ENCODE measurements at regions not wholly inside any gene's neighbourhood (a gene's known extent, or its start where the extent isn't known, plus 50 kb on each side); places are given as distances from the start of the nearest gene placed in this dataset.

DNA sequence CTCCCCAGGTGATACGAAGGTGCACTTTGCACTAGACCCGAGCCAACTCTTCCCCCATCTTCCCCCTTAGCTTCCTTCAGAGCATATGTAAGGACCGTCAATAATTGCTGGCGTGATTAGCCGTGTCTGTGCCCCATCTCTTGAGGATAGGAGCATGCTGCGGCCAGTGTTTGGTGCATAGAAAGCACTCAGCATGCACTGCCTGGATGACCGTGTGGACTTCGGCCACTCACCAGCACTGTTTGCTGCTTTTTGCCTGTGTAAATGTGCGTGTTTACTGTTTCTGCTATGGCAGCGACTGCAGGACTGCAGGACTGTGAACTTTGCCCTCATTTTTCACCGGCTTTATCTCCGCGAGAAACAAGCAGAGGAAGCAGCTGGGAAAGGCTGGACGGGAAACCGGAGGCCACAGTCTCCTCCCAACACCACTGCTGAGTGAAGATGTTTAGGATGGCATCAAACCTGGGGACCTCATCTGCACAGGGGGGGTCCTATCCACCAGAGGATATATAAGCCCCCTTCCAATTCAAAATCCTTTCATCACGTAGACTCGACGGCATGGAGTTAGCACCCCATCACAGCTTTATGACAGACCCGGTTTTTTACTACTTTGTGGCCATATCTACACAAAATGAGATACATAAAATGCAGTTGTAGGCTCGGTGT lies 150.6 kb upstream of the AFDN start:
- H3K4me3 ChIP-seq (ENCODE audit: low read depth, low read length), result no peak overlapping the region
- peak; percentile 6 for DNase-seq (ENCODE audit: low read depth)
- TF ChIP-seq, protein P1, sequence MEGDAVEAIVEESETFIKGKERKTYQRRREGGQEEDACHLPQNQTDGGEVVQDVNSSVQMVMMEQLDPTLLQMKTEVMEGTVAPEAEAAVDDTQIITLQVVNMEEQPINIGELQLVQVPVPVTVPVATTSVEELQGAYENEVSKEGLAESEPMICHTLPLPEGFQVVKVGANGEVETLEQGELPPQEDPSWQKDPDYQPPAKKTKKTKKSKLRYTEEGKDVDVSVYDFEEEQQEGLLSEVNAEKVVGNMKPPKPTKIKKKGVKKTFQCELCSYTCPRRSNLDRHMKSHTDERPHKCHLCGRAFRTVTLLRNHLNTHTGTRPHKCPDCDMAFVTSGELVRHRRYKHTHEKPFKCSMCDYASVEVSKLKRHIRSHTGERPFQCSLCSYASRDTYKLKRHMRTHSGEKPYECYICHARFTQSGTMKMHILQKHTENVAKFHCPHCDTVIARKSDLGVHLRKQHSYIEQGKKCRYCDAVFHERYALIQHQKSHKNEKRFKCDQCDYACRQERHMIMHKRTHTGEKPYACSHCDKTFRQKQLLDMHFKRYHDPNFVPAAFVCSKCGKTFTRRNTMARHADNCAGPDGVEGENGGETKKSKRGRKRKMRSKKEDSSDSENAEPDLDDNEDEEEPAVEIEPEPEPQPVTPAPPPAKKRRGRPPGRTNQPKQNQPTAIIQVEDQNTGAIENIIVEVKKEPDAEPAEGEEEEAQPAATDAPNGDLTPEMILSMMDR (IDR thresholded peaks at IDR 0.05; ENCODE audit: insufficient read depth, low read depth, low read length), result no peak

GRCh38 chr6:167676666-167677421 lies 149.9 kb upstream of the AFDN start:
- DNase-seq (ENCODE audit: low read depth), result no peak
- H3K4me3 ChIP-seq (ENCODE audit: low read depth, low read length), result no peak overlapping the region

GRCh38 chr6:167677422-167677789 lies 149.3 kb upstream of the AFDN start:
- H3K4me3 ChIP-seq (ENCODE audit: low read depth, low read length), result no peak overlapping the region
- no peak for DNase-seq (ENCODE audit: low read depth)
- TF ChIP-seq, protein P1 (IDR thresholded peaks at IDR 0.05; ENCODE audit: insufficient read depth, low read depth, low read length), result no peak

More at GRCh38 chr6:167676666-167677421, 149.9 kb upstream of the AFDN start:
- TF ChIP-seq, protein P1 (IDR thresholded peaks at IDR 0.05; ENCODE audit: insufficient read depth, low read depth, low read length), result no peak

DNA sequence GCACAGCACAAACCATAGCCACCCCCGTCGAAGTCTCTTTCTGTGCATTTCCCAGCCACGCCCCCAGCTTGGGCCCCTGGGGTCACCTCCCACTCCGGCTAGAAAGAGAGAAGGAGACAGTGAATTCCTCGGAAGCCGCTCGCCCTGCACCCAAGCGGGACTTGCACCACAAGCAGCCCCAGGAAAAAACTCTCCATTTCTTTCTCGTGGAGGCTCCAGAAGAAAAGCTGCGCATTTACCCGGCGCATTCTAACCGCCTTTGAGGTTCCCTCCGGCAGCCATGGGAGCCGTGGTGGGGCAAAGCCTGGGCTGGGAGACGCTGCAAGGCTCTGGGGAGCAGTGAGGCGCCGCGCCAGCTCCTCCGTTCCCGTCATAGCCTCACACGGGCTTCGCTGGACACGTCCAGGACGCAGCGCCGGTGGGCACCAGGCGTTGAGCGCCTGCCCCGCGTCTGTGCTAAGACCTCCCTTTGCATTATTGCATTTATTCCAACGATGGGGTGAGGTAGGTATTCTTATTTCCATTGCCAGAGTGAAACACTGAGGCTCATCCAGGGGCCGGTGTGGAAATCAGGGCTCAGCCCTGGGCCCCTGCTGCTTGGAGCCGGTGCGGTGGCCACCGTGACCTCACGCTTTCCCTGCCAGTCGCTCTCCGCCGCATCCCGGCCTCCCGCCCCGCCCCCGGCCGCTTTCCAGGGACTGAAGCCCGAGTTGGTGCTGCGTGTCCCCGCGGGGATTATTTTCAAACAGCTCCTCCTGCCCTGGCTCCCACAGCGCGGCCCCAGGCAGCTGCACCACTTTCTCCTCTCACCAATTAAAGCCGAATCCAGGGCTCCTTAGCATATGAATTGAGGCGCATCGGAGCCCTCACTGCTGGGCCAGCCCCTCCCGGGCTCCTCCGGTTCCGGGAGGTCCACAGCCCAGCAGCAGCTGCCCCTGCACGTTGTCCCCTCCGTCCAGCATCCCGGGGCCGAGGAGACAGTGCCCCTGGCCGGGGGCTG lies 148.3 kb upstream of the AFDN start:
- TF ChIP-seq, protein P1 (IDR thresholded peaks at IDR 0.05; ENCODE audit: insufficient read depth, low read depth, low read length), result no peak
- no peak overlapping the region for H3K4me3 ChIP-seq (ENCODE audit: low read depth, low read length)

DNA sequence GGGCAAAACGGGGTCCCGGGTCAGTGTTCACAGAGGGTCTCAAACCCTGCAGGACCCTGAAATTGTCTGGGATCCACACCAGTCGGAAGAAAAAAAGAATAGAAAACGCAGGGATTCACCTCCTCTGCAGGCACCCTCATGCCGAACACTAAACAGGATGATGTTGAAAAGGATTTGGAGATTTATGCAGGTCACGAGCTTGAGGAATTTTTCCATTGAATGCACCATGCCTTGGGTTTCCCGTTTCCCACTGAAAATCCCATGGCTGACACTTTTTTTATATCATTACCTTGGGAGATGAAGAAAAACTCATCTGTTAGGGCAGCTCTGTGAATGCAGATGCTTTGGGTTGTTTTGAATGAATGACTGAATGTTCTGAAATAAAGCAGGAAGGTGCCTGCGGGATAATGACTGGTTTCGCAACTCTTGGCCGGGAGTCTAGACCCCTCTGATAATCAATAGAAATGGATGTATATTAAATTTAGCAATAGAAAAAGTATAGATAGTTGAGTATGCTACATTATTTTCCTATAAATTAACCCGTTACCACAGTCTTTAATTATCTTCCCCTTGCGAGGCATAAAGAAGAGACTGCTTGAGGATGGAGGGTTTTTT lies 147.5 kb upstream of the AFDN start:
- H3K4me3 ChIP-seq (ENCODE audit: low read depth, low read length), result no peak overlapping the region
- TF ChIP-seq, protein P1 (IDR thresholded peaks at IDR 0.05; ENCODE audit: insufficient read depth, low read depth, low read length), result no peak

More for the DNA sequence above, 148.3 kb upstream of the AFDN start:
- DNase-seq (ENCODE audit: low read depth), result no peak

More for the DNA sequence above, 147.5 kb upstream of the AFDN start:
- no peak for DNase-seq (ENCODE audit: low read depth)
